Inferior parietal cortex (tissue), 1 donor: ENCODE measurements at regions not wholly inside any gene's neighbourhood (a gene's known extent, or its start where the extent isn't known, plus 50 kb on each side); places are given as distances from the start of the nearest gene placed in this dataset.

ENCODE experiments used
- DNase-seq: peaks from one replicate; pipeline ENCODE4 v3.0.0-alpha.2; 2016; ENCODE audit errors: extremely low spot score

DNA sequence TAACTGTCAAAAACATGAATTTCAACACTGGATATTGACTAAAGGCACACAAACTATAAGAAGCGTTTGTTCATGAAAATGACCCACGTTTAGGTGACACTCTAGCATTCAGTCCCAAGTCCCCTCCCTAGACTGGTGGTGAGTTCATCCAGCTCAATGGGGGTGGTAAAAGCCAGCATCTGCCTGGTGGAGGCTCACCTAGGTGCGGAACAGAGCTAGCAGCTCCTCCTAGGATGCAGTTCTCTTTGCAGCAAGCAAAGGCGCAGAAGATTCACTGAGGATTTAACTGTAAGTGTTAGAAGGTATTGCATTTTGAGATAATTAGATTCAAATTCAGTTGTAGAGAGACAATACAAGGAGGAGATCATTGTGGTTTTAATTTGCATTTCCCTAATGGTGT is 87.6 kb downstream of the VSTM2A start:
- no peak for DNase-seq

- no peak for DNase-seq
Observed at GRCh38 chr7:54622696-54623309, 80.6 kb downstream of the VSTM2A start.
